ENCODE measurements at regions not wholly inside any gene's neighbourhood (a gene's known extent, or its start where the extent isn't known, plus 50 kb on each side); places are given as distances from the start of the nearest gene placed in this dataset.

DNA sequence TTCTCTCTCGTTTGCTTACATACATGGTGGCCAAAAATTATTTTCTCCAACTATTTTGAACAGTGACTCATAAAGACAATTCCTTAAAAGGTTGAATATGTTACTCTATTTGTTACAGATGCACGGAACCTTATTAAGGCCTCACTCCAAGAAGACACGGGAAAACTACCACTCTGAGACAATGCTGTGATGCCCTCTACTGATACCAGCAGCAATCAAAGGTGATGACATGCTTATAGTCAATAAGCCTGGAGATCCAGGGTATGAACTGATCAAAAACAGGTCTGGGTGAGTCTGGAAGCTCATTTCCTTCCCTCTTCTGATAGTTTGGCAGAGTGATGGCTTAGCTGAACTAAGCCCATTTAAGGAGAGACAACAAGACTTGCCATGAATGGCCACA lies 563.0 kb downstream of the LRRIQ3 start:
- Histone ChIP-seq H3K4me1 (ENCODE audit: insufficient read depth, low read length, severe bottlenecking) (no peaks in the 10 kb centered on the region), H3K4me3 (ENCODE audit: low read depth, low read length, poor library complexity, severe bottlenecking) (no peak overlapping the region), H2AFZ (ENCODE audit: low read length) (no peak overlapping the region), H3F3A (ENCODE audit: insufficient read depth, low read length) (no peaks in the 10 kb centered on the region), H3K27me3 (ENCODE audit: insufficient read depth, low read length) (no peaks in the 10 kb centered on the region), H3K27ac (ENCODE audit: low read depth, low read length, poor library complexity, severe bottlenecking) (no peak overlapping the region), H3K9me2 (ENCODE audit: low read depth, low read length) (no peaks in the 10 kb centered on the region), H4K20me1 (ENCODE audit: insufficient read depth, low read length) (no peaks in the 10 kb centered on the region), H3K36me3 (ENCODE audit: insufficient read depth, low read length) (no peaks in the 10 kb centered on the region), H3K4me2 (ENCODE audit: low read length) (no peak overlapping the region), H3K79me2 (ENCODE audit: insufficient read depth, low read length) (no peaks in the 10 kb centered on the region), H3K9me3 (ENCODE audit: low read length) (no peaks in the 10 kb centered on the region), H3K9ac (ENCODE audit: low read length) (no peak overlapping the region)
- TF ChIP-seq EZH2 (IDR thresholded peaks at IDR 0.05; ENCODE audit: borderline replicate concordance, low read length), result no peak
- TF ChIP-seq, protein P1, sequence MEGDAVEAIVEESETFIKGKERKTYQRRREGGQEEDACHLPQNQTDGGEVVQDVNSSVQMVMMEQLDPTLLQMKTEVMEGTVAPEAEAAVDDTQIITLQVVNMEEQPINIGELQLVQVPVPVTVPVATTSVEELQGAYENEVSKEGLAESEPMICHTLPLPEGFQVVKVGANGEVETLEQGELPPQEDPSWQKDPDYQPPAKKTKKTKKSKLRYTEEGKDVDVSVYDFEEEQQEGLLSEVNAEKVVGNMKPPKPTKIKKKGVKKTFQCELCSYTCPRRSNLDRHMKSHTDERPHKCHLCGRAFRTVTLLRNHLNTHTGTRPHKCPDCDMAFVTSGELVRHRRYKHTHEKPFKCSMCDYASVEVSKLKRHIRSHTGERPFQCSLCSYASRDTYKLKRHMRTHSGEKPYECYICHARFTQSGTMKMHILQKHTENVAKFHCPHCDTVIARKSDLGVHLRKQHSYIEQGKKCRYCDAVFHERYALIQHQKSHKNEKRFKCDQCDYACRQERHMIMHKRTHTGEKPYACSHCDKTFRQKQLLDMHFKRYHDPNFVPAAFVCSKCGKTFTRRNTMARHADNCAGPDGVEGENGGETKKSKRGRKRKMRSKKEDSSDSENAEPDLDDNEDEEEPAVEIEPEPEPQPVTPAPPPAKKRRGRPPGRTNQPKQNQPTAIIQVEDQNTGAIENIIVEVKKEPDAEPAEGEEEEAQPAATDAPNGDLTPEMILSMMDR (IDR thresholded peaks at IDR 0.05; ENCODE audit: low read length), result no peak; the same call in 1 of the 2 replicates

DNA sequence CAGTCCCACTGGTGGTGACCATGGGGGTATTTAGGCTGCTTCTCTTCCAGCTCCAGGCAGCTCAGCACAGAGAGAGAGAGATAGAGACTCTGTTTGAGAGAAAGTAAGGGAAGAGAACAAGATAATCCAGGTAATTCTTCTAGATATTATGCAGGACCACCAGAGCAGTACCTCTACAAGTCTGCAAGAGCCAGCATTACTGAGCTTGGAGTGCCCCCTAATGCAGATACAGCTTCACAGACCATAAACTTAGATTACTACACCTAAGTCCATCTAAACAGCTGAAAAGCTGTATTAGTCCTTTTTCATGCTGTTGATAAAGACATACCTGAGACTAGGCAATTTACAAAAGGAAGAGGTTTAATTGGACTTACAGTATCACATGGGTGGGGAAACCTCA lies 570.3 kb downstream of the LRRIQ3 start:
- Histone ChIP-seq H3K9ac (ENCODE audit: low read length) (no peak overlapping the region), H3K4me3 (ENCODE audit: low read depth, low read length, poor library complexity, severe bottlenecking) (no peak overlapping the region), H3K4me1 (ENCODE audit: insufficient read depth, low read length, severe bottlenecking) (no peaks in the 10 kb centered on the region), H3K79me2 (ENCODE audit: insufficient read depth, low read length) (no peaks in the 10 kb centered on the region), H2AFZ (ENCODE audit: low read length) (no peak overlapping the region), H3K9me3 (ENCODE audit: low read length) (no peaks in the 10 kb centered on the region), H3K36me3 (ENCODE audit: insufficient read depth, low read length) (no peaks in the 10 kb centered on the region), H4K20me1 (ENCODE audit: insufficient read depth, low read length) (no peaks in the 10 kb centered on the region), H3K27ac (ENCODE audit: low read depth, low read length, poor library complexity, severe bottlenecking) (no peak overlapping the region), H3K9me2 (ENCODE audit: low read depth, low read length) (no peaks in the 10 kb centered on the region), H3K27me3 (ENCODE audit: insufficient read depth, low read length) (no peaks in the 10 kb centered on the region), H3F3A (ENCODE audit: insufficient read depth, low read length) (no peaks in the 10 kb centered on the region), H3K4me2 (ENCODE audit: low read length) (no peak overlapping the region)
- no peak for TF ChIP-seq EZH2 (IDR thresholded peaks at IDR 0.05; ENCODE audit: borderline replicate concordance, low read length)
- TF ChIP-seq, protein P1 (IDR thresholded peaks at IDR 0.05; ENCODE audit: low read length), result no peak; the same call in 1 of the 2 replicates

DNA sequence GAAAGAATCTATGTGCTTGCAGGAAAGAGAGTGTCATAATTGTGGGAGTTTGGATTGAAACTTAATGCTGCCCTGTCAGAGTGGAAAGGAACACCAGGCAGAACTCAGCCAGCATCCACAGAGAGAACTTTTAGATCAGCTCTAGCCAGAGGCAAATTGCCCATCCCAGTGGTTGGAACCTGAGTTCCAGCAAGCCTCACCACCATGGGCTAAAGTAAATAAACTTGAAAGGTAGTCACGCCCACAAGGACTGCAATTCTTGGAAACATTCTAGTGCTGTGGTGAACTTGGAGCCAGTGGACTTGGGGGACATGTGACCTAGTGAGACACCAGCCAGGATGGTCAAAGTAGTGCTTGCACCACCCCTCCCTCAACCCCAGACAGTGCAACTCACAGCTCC lies 571.6 kb downstream of the LRRIQ3 start:
- Histone ChIP-seq H3K9ac (ENCODE audit: low read length) (no peak overlapping the region), H3K4me3 (ENCODE audit: low read depth, low read length, poor library complexity, severe bottlenecking) (no peak overlapping the region), H3K9me3 (ENCODE audit: low read length) (no peaks in the 10 kb centered on the region), H3K9me2 (ENCODE audit: low read depth, low read length) (no peaks in the 10 kb centered on the region), H3K4me1 (ENCODE audit: insufficient read depth, low read length, severe bottlenecking) (no peaks in the 10 kb centered on the region), H3K36me3 (ENCODE audit: insufficient read depth, low read length) (no peaks in the 10 kb centered on the region), H3K79me2 (ENCODE audit: insufficient read depth, low read length) (no peaks in the 10 kb centered on the region), H3F3A (ENCODE audit: insufficient read depth, low read length) (no peaks in the 10 kb centered on the region), H2AFZ (ENCODE audit: low read length) (no peak overlapping the region), H3K4me2 (ENCODE audit: low read length) (no peak overlapping the region), H4K20me1 (ENCODE audit: insufficient read depth, low read length) (no peaks in the 10 kb centered on the region), H3K27me3 (ENCODE audit: insufficient read depth, low read length) (no peaks in the 10 kb centered on the region), H3K27ac (ENCODE audit: low read depth, low read length, poor library complexity, severe bottlenecking) (no peak overlapping the region)
- TF ChIP-seq EZH2 (IDR thresholded peaks at IDR 0.05; ENCODE audit: borderline replicate concordance, low read length), result no peak
- TF ChIP-seq, protein P1 (IDR thresholded peaks at IDR 0.05; ENCODE audit: low read length), result no peak

Measured in OCI-LY1 (cell line).